Activated T-cell treated with anti-CD3 and anti-CD28 coated beads for 24 hours (primary cell): ENCODE measurements at regions not wholly inside any gene's neighbourhood (a gene's known extent, or its start where the extent isn't known, plus 50 kb on each side); places are given as distances from the start of the nearest gene placed in this dataset.

Experiments used
- DNase-seq: peaks from one replicate; pipeline ENCODE4 v3.0.0-alpha.2; 2020; ENCODE audit warnings: low read depth

DNA sequence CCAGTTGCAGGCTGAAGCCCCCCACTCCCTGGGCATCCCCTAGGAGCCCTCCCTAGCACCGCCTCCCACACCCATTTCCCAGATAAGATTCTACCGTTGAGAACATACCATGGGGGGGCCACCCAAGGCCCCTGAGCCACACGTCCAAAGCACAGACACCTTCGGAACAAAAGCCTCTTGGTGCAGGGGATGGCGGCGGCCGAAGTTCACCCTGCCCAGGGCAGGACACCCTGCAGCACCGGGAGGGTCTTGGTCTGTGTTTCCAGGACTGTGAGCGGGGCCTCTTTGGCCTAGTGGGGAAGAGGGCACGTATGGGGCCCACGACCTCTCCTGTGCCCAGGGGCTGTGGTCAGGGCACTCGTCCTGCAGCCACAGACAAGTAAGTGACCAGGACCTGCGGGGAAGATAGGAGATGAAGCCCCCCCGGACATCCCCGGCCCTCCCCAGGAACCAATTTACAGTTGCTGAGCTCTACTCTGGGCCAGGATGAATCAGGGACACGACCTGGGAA is 154.3 kb upstream of the C14orf180 start:
- no peak for DNase-seq

GRCh38 chr14:104425763-104426646 is 153.6 kb upstream of the C14orf180 start:
- DNase-seq = no peak

- DNase-seq = no peak
Measured at GRCh38 chr14:104427131-104427851, 152.3 kb upstream of the C14orf180 start.

DNA sequence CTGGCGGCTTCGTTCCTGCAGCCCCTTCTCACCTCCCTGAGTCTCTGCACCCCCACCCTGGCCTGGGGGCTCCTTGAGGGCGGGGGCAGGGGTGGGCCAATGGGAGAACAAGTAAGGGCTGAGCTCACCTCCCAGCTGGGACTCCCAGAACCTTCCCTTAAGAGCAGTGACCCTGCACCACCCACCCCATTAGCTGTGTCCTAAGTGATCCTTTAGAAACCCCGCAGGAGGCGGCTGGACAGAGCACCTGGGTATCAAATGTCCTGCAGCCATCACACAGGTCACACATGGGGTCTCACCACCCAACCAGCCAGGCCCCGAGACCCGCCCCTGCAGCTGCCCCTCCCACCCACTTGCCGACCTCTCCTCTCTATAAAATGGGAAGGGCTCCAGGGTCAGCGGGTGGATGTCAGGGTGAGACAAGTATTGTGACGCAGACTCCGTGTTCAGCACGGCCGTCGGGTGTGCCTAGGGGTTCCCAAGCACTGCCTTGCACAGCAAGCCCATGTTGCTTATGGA is 151.2 kb upstream of the C14orf180 start:
- DNase-seq = no peak

DNA sequence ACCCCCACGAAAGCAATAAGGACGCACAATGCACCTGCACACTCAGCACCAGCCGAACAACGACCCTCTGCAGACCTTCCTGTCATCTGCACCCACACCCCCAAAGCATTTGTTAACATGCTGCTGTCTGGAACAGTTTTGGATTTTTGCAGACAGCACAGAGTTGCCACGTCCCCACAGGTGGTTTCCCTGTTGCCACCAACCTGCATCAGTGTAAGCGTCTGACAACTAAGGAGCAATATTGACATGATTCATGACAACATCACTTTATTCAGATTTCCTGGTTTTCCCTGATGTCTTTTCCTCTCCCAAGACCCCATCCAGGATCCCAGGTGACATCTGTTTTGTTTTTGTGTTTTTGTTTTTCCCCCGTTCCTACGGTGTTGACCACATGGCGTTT is 150.7 kb upstream of the C14orf180 start:
- DNase-seq = no peak

DNA sequence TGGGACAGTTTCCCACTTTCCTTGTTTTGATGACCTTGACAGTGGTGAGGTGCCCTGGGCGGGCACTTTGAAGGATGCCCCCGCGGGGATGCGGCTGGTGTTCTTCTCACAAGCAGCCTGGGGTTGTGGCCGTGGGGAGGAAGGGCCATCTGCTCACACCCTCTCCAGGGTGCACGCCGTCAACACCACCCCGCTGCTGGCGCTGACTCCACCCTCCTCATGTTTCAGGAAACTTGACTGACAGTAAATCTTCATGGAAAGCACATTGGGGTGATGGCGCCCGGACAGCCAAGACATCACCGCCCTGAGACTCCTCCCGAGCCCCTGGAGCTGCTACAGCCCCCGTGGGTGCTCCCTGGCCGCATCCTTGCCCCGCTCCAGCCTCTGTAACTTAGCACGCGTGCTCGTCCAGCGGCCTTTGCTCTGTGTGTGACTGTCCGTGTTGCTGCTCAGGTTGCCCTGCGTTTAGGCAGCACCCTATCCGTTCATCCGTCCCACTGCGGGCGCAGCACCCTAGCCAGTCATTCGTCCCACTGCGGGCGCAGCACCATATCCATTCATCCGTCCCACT is 150.2 kb upstream of the C14orf180 start:
- DNase-seq = no peak

DNA sequence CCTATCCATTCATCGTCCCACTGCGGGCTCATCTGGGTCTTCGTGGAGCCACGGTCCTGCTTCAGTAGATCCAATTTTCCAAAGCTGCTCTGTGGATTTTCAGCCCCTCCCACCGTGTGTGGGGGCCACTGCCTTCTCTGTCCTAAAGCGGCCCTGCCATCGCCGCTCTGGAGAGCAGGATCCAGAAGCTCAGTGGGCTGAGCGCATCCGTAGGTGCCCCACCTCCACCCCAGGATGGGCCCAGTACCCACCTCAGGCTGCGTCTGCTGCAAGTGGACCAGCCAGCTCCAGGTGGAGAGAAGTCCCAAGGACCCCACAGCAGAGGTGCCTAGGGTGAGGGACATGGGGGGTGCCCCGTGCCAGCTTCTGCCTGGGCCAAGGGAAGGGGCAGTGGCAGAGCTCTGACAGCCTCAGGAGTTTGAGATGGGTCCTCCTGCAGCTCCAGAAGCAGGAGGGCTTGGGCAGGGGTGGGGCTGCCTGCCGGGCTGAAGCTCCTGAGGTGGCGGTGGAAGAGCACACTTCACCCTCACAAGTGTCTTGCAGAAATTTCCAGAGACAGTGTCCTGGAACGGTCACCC is 148.1 kb upstream of the C14orf180 start:
- no peak for DNase-seq

DNA sequence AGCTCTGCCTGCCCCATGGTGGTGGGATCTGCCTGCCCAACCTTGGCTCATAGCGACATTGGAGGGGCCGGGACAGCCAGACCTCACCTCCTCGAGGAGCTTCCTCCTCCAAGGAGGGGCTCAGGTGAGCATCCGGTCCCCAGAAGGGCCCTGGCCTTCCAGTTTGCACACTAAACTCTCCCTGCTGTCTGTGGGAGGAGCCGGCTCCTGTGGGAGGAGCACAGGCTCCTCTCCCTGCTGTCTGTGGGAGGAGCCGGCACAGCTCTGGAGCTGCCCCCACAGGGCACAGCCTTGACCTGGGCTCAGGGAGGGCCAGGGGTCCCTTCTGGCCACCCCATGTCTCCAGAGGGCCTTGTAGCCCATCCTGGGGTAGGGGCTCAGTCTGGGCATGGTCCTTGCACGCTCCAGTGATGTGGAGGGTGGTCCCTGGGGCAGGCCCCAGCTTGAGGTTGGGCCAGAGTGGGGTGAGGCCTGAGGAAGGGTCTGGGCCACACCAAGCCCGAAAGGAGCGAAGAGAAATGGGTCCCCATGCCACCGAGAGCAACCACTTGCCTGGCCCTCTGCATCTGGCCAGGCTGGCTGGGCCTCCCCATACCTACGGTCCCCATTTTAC is 147.5 kb upstream of the C14orf180 start:
- DNase-seq = no peak

GRCh38 chr14:104432611-104433231 is 146.8 kb upstream of the C14orf180 start:
- no peak for DNase-seq

GRCh38 chr14:104433401-104434213 is 146.0 kb upstream of the C14orf180 start:
- DNase-seq = no peak

DNA sequence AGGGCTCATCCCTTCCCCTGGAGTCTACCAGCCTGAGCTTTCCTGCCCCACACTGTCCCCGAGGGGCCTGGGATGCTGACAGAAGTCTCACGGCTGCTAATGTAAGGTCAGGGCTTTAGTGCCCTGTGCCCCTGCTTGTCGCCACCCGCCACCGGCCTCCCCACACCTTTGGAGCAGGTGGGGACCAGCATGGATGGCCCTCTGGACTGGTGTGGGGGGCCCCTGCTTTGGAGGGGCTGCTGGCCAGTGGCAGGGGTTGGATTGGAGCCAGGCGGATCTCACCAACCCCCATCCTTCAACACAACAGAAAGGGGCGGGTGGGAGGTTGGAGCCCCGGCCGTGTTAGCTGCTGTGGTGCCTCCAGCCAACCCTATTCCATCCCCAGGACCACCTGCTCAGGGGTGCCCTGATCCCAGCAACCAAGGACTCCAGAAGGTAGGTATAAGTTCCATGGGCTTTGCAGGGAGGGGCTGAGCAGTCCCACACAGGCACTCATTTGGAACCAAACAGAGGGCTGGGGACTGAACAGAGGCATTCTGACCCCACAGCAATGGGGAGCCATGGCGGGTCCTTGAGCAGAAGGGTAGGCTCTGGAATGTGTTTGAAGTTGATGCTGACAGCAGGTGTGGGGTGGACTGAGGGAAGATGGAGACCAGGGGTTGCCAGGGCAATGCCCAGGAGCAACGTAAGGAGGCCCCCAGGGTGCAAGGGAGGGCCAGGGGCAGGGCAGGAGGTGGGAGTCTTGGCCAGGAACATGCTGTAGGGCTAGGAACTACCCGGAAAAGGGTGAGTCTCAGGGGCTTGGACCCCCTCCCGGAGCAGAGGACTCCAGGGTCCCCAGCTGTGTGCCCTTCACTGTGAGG is 145.1 kb upstream of the C14orf180 start:
- no peak for DNase-seq

- no peak for DNase-seq
Measured at GRCh38 chr14:104435147-104436046, 144.2 kb upstream of the C14orf180 start.

DNA sequence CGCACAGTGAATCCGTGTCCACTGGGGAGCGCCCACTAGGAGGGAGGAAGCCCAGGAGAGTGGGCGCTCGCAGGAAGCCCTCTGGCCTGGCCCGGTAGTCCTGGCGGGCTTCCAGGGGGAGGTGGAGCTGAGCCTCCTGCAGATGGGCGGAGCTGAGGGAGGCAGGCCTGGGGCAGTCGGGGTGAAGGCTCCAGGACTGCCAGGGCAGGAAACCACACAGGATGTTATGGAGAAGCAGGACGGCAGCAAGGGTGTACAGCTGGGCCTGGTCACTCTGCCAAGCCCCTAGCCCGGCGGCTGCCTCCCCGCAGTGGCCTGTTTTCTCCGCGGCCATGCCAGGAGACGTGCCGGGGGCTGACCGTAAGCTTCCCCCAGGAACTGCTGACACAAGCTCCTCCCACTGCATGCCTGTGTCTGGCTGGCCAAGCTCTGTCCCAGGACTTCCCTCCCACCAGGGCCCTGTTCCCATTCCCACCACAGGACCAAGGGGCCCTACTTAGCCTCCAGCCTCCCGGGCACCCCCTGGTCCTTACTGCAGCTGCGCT is 143.4 kb upstream of the C14orf180 start:
- no peak for DNase-seq

DNA sequence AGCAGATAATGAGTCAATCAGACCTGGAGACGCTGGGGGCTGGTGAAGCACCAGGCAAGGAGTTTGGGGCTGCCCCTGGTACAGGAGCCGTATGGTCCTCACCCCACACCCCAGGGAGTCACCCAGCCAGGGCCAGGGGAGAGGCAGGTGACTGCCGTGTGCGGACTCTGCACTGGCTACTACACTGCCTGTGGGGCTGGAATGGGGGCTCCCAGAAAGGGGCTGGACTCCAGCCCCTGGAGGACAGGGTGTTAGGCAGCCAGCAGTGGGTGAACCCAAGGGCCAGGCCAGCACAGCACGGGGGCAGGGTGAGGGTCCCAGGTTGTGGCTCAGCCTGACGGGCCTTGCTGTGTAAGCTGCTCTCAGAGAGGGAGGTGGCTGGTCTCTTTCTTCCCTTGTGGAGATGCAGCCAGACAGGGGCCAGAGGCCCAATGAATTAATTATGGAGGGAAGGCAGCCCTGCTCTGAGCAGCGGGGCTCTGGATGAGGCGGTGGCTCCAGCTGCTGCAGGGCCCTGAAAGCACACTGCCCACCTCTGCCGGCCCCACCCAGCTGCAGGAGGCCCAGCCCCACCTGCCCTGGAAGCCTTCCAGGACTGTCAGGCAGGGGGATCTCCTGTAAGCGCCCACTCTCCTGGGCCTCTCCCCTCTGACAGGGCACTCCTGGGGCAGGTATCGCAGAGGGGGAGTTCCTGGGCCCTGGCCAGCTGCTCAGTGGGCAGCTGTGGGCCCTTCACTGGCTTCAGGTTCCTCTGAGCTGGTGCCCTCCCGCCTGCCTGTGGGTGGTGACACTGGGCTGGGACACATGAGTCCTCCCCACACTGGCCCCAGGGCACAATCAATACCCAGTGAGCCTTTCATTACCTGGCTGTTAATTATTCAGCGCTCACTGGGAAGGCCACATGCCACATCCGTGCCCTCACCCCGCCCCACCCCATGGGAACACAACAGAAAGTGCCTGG is 142.5 kb upstream of the C14orf180 start:
- DNase-seq = no peak

DNA sequence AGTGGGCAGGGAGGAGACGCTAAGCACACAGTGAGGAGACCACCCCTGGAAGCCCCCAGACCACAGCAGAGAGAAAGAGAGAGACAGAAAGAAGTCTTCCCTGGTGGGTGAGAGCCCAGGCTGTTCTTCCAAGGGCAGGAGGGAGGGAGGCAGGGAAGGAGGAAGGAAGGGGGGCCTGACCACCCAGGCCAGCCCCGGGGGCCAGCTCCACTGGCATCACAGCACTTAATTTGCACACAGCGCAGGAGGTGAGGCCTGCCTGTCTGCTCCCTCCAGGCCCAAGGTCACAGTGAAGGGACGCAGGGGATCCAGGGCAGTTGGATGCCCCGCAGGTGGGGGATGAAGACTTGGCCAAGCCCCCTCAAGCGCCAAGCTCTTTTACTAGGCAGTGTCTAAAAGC is 141.9 kb upstream of the C14orf180 start:
- DNase-seq = no peak

- DNase-seq = no peak
Measured at GRCh38 chr14:104438166-104438887, 141.2 kb upstream of the C14orf180 start.
